HG02571 (cell line): ENCODE measurements at regions not wholly inside any gene's neighbourhood (a gene's known extent, or its start where the extent isn't known, plus 50 kb on each side); places are given as distances from the start of the nearest gene placed in this dataset.
"Not testable (repeated sequence)": the region's sequence is repeated elsewhere in the genome, so short reads cannot be mapped to it uniquely, and the experiment has no call there.

Experiments
- ATAC-seq: cut with Tn5 transposase; IDR thresholded peaks from one replicate; pipeline ENCODE4 v1.9.1; 2021; ENCODE audit warnings: mild to moderate bottlenecking, moderate library complexity; ENCODE audit not compliant: unreplicated experiment

DNA sequence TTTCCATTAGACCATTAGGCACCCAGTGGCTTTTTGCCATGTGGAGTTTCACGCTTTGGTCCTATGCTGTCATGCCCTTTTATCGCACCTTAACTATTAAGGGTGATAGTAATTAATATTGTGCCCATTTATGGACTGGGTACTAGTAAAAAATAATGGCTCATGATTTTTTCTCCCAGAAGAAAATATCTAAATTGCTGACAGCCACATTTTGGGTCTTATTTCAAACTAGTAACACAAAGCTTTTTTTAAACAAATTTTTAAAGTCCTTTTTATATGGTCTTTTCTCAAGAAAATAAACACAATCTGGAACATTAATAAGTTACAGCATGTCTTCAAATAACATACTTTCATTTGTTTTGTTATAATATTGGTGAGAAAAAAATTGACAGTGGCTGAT, 179.7 kb downstream of the ANKRD7 start:
- ATAC-seq = no peak

GRCh38 chr7:118418433-118418832, 193.9 kb downstream of the ANKRD7 start:
- no peak for ATAC-seq

- no peak for ATAC-seq
Observed at GRCh38 chr7:118420888-118421287, 196.4 kb downstream of the ANKRD7 start.

DNA sequence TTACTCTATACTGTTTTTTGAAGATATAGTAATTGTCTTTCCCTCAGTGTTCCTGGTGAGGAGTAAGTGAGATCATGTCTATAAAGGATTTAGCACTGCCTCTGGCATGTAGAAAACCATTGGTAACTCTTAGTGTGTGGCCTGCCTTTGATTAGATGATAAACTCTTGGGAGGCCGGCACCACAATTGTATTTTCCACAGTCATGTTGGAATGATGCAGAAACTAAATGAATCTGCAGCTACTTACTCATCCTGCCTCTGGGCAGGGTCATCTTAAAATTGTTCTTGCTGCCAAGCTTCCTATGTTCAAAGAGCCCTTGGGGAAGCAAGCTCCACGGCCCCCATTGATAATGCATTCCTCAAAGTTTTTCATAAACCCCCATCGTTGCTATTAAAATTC, 204.6 kb downstream of the ANKRD7 start:
- ATAC-seq = no peak

DNA sequence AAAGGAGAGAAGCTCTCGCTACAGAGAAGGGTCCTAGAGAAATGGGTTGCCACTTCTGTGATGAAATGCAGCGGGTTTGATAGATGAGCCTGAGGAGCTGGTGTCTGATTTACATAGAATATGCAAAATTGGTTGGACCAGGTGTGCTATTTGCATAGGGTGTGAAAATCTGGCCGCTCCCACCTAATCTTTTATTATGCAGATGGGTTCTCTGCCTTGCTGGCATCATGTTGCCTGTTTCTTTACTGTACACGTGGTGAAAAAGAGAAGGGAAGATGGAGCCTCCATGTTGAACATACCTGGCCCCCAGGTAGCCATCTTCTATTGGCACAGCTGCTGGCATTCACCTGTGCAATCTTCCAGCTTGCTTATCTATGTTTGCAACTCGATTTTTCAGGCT, 212.2 kb downstream of the ANKRD7 start:
- no peak for ATAC-seq

DNA sequence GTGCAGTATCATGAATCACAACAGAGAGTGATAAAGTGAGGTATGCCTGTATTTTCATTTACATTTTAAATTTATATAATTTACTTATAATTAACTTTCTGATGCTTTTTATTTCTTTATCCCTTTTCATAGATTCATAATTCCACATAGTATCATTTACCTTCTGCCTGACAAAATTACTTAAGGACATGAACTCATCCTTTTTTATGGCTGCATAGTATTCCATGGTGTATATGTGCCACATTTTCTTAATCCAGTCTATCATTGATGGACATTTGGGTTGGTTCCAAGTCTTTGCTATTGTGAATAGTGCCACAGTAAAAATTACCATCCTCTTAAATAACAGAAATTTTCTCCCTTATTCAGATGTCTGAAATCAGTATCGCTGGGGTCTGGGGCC, 224.5 kb downstream of the ANKRD7 start:
- not testable (repeated sequence) for ATAC-seq

GRCh38 chr7:118449797-118450567, 225.5 kb downstream of the ANKRD7 start:
- no peak for ATAC-seq

DNA sequence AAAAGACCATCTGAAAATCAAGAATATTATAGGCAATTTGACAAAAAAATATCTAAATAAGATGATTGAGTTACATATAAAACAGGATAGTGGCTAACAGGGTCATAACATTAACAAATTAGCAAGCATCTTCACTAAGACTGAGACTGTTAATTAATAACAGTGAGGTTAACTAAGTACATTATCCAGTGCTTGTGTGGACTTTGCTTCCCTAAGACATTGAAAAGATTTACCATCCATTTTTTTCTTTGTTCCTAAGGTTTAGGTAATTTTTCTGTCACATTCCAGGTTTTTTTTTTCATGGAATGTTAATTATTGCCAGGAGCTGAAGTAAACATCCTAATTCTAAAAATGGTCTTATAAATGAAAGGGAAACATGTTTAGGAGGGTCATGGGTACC, 227.6 kb downstream of the ANKRD7 start:
- no peak for ATAC-seq

GRCh38 chr7:118467381-118467780, 242.9 kb downstream of the ANKRD7 start:
- ATAC-seq = no peak

- ATAC-seq = no peak
Observed at GRCh38 chr7:118472581-118472980, 248.1 kb downstream of the ANKRD7 start.

DNA sequence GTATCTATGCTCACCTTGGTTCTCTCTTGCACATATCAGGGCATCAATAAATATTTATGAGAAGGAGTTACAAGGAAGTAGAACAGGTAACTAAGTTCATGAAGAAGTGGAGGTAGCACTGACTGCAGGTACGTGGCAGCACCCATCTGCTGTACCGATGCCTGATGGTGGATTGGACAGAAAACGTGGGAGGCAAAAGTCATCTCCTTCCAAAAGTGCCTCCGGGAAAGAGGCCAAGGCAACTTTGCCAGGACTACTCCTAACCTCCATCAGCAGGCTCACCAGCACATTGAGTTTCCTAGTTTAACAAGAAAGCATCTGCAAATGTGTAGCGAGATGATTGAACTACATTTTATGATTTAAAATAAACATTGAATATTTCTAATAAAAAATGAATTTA, 248.8 kb downstream of the ANKRD7 start:
- ATAC-seq = no peak

DNA sequence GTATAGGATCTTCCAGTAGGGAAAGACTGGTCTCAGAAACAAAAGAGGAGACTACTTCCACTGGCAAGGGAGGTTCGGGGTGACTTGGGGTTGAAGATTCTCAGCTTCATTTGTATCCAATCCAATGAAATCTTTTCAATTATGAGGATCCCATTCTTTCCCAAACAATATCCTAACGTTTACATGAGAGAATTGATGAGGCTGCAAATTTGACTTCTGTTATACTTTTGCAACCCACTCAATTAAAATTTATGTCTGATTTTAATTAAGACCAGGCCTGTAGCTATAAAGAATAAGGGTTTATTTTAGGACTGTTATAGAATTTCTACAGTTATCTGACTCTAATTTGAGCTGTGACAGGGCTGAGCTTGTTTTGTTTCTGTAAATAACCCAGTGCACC, 251.5 kb downstream of the ANKRD7 start:
- no peak for ATAC-seq

GRCh38 chr7:118477036-118477435, 252.5 kb downstream of the ANKRD7 start:
- no peak for ATAC-seq

DNA sequence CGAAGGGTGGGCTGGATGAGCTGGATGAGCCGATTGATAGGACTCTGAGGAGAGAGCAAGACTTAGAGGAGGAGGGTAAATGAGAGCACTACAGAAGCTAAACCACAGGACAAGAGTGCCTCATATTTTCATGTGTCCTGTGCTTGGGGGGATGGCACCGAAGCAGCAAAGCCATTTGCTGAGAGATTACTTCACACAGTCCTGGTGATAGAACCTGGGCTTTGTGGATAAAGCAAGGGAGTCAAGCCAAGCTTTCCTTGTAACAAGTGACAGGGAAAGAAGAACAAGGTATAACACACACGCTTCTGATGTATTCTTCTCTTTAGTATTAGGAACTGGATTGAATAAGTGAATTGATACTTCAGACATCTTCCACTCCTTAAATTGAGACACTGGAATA, 253.7 kb downstream of the ANKRD7 start:
- ATAC-seq = no peak

GRCh38 chr7:118478931-118479330, 254.4 kb downstream of the ANKRD7 start:
- ATAC-seq = no peak

GRCh38 chr7:118492466-118492865, 268.0 kb downstream of the ANKRD7 start:
- ATAC-seq = no peak

- no peak for ATAC-seq
Observed at GRCh38 chr7:118496138-118496644, 271.7 kb downstream of the ANKRD7 start.

- no peak for ATAC-seq
Observed at GRCh38 chr7:118502235-118502634, 277.7 kb downstream of the ANKRD7 start.

DNA sequence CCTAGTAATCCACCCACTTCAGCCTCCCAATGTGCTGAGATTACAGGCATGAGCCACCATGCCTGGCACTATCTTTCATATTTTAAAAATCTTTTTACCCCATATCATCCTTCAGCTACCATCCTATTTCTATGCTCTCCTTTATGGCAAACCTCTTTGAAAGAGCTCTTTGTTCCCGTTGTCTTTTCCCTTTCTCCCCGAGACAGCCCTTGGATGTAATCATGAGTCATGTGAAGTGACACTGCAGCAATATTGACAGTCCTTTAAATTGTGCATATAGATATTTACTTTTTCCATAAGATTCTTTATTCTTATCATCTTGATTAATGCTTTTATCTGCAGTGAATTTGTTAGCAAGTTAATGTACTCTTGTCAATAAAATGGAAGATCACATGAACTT, 286.6 kb downstream of the ANKRD7 start:
- no peak for ATAC-seq

DNA sequence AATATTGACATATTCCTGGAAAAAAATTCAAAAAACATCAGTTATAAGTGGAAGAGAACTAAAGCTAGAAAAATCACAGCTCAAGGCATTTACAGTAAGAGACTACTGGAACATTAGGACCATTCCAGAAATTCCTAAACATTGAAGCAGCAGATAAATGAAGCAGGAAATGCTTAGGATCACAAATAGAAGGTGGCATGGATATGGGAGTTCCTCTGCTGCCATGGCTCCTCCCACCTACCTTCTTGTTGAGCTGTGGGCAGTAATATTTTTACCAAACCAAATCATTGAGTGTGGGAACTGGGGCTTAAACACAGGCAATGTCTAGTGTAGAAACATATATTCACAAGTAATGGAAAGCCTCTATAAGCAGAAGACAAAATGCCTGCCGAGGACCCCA, 292.8 kb downstream of the ANKRD7 start:
- no peak for ATAC-seq

- ATAC-seq = no peak
Observed at GRCh38 chr7:118525020-118525419, 300.5 kb downstream of the ANKRD7 start.

- ATAC-seq = no peak
Observed at GRCh38 chr7:118531566-118531965, 307.1 kb downstream of the ANKRD7 start.

DNA sequence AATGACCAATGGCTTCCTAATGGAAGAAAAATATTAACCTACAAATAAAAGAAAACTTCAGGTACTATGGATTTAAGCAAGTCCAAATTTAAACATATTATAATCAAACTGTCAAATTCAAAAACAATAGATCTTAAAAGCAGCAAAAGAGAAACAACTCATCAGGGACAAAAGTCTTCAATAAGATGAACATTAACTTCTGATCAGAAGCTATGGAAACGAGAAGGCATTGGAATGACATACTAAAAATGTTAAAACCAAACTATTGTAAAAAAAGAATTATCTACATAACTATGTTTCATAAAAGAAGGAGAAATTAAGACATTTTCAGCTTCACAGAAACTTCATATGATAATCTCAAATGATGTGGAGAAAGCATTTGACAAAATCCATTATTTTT, 334.7 kb downstream of the ANKRD7 start:
- no peak for ATAC-seq
